ENCODE measurements at regions not wholly inside any gene's neighbourhood (a gene's known extent, or its start where the extent isn't known, plus 50 kb on each side); places are given as distances from the start of the nearest gene placed in this dataset.

GRCh38 chr11:104333977-104334376 lies 170.0 kb upstream of the PDGFD start:
- no peak for DNase-seq (ENCODE audit: low read depth)

- no peak for DNase-seq (ENCODE audit: low read depth)
Measured at GRCh38 chr11:104332110-104332509, 168.2 kb upstream of the PDGFD start.

- DNase-seq (ENCODE audit: low read depth) = no peak
Measured at GRCh38 chr11:104329078-104329665, 165.2 kb upstream of the PDGFD start.

GRCh38 chr11:104328512-104328907 lies 164.6 kb upstream of the PDGFD start:
- no peak for DNase-seq (ENCODE audit: low read depth)

- DNase-seq (ENCODE audit: low read depth) = no peak
Measured at GRCh38 chr11:104327861-104328511, 164.0 kb upstream of the PDGFD start.

GRCh38 chr11:104325093-104325492 lies 161.1 kb upstream of the PDGFD start:
- DNase-seq (ENCODE audit: low read depth) = no peak

- no peak for DNase-seq (ENCODE audit: low read depth)
Measured at GRCh38 chr11:104324276-104324675, 160.3 kb upstream of the PDGFD start.

- no peak for DNase-seq (ENCODE audit: low read depth)
Measured at GRCh38 chr11:104323841-104324240, 159.9 kb upstream of the PDGFD start.

- no peak for DNase-seq (ENCODE audit: low read depth)
Measured at GRCh38 chr11:104322696-104323095, 158.7 kb upstream of the PDGFD start.

- DNase-seq (ENCODE audit: low read depth) = no peak
Measured at GRCh38 chr11:104320956-104321355, 157.0 kb upstream of the PDGFD start.

GRCh38 chr11:104320097-104320496 lies 156.2 kb upstream of the PDGFD start:
- no peak for DNase-seq (ENCODE audit: low read depth)

GRCh38 chr11:104319396-104319795 lies 155.4 kb upstream of the PDGFD start:
- no peak for DNase-seq (ENCODE audit: low read depth)

GRCh38 chr11:104306862-104307474 lies 143.0 kb upstream of the PDGFD start:
- DNase-seq (ENCODE audit: low read depth) = no peak

GRCh38 chr11:104301776-104302175 lies 137.8 kb upstream of the PDGFD start:
- DNase-seq (ENCODE audit: low read depth) = no peak

GRCh38 chr11:104291646-104292045 lies 127.7 kb upstream of the PDGFD start:
- DNase-seq (ENCODE audit: low read depth) = no peak

GRCh38 chr11:104286129-104286528 lies 122.2 kb upstream of the PDGFD start:
- no peak for DNase-seq (ENCODE audit: low read depth)

GRCh38 chr11:104279587-104279986 lies 115.6 kb upstream of the PDGFD start:
- DNase-seq (ENCODE audit: low read depth) = no peak

GRCh38 chr11:104275992-104276391 lies 112.0 kb upstream of the PDGFD start:
- DNase-seq (ENCODE audit: low read depth) = no peak

- DNase-seq (ENCODE audit: low read depth) = no peak
Measured at GRCh38 chr11:104260456-104260855, 96.5 kb upstream of the PDGFD start.

GRCh38 chr11:104259121-104259610 lies 95.2 kb upstream of the PDGFD start:
- no peak for DNase-seq (ENCODE audit: low read depth)

- DNase-seq (ENCODE audit: low read depth) = no peak
Measured at GRCh38 chr11:104256525-104256924, 92.6 kb upstream of the PDGFD start.

- no peak for DNase-seq (ENCODE audit: low read depth)
Measured at GRCh38 chr11:104254347-104254746, 90.4 kb upstream of the PDGFD start.

GRCh38 chr11:104246590-104246989 lies 82.6 kb upstream of the PDGFD start:
- DNase-seq (ENCODE audit: low read depth) = no peak

GRCh38 chr11:104238916-104239315 lies 75.0 kb upstream of the PDGFD start:
- no peak for DNase-seq (ENCODE audit: low read depth)
